Heart left ventricle (tissue), 16 donors: ENCODE measurements at regions not wholly inside any gene's neighbourhood (a gene's known extent, or its start where the extent isn't known, plus 50 kb on each side); places are given as distances from the start of the nearest gene placed in this dataset.

ENCODE experiments used
- ATAC-seq, 4 donors: fragments of 200-7000 bp; cut with Tn5 transposase; one replicate each; pipeline ENCODE4 v1.9.1; 2020 to 2022; ENCODE audit warnings: moderate library complexity in 4 of 4, mild to moderate bottlenecking in 3 of 4, moderate number of reproducible peaks in 1 of 4
- DNase-seq, 5 donors: peaks; one replicate each; pipeline ENCODE4 v3.0.0-alpha.2; 2020
- H3K27ac ChIP-seq, 12 donors: fragments of 200-600 bp; sonication (generic) in 4 of 12; one replicate each; pipeline versions ENCODE4 v1.5.0 to v1.8.0; 2016 to 2022; ENCODE audit warnings: mild to moderate bottlenecking in 2 of 12
- H3K27me3 ChIP-seq, 9 donors: fragments of 200-600 bp; sonication (generic) in 2 of 9; one replicate each; pipeline versions ENCODE4 v1.5.1 to v1.8.0; 2016 to 2022; ENCODE audit warnings: mild to moderate bottlenecking in 3 of 9
- H3K36me3 ChIP-seq, 9 donors: fragments of 200-600 bp; sonication (generic) in 2 of 9; one replicate each; pipeline versions ENCODE4 v1.5.0 to v1.8.0; 2018 to 2022; ENCODE audit warnings: mild to moderate bottlenecking in 2 of 9
- H3K4me1 ChIP-seq, 12 donors: fragments of 200-600 bp; sonication (generic) in 4 of 12; one replicate each; pipeline versions ENCODE4 v1.5.0 to v1.8.0; 2016 to 2022; ENCODE audit warnings: mild to moderate bottlenecking in 3 of 12
- H3K4me3 ChIP-seq, 12 donors: fragments of 200-600 bp; sonication (generic) in 4 of 12; one replicate each; pipeline versions ENCODE4 v1.5.0 to v1.8.0; 2017 to 2022; ENCODE audit warnings: mild to moderate bottlenecking in 9 of 12, moderate library complexity in 4 of 12
- H3K9me3 ChIP-seq, 12 donors: fragments of 200-600 bp; sonication (generic) in 4 of 12; one replicate each; pipeline versions ENCODE4 v1.5.0 to v1.8.0; 2016 to 2022; ENCODE audit warnings: mild to moderate bottlenecking in 1 of 12
- CTCF ChIP-seq, 12 donors: fragments of 200-600 bp; sonication (generic) in 4 of 12; IDR thresholded peaks; one replicate each; pipeline versions ENCODE4 v1.5.0 to v1.8.0; 2018 to 2022; ENCODE audit warnings: antibody characterized with exemption in 12 of 12, mild to moderate bottlenecking in 5 of 12
- POLR2A ChIP-seq, 2 donors: fragments of 450-650 bp; IDR thresholded peaks; one replicate each; pipeline ENCODE4 v1.6.1; 2017; ENCODE audit warnings: antibody characterized with exemption in 2 of 2, mild to moderate bottlenecking in 2 of 2, moderate library complexity in 2 of 2
- WGBS, 4 donors: extraction: QIAGEN DNeasy Blood & Tissue Kit in 2 of 4; methylation state at CpG; one replicate each; pipeline versions ENCODE4 v1.1.5 to v1.1.7; 2013 to 2018; 5-methylcytosine and 5-hydroxymethylcytosine counted together
- intact Hi-C, 10 donors: fragments of 100-400 bp; cut with DNase I; formaldehyde crosslinking; loops; one replicate each; pipeline versions ENCODE4 v1.11.1 to v1.14.2; 2022
- donor health status: ischemic (EF 13 %, LVEDD 7.1; RV severe dilation, severe dysfunction).
- donor health status: healthy with polysubstance abuse.
- donor health status: DM: no; HTN: yes; CAD: no.
- donor health status: DM: no; HTN: no; CAD: no.
- donor health status: ischemic (EF 25% LVEDD 6.9; RV normal size, moderate dysfunction).
- donor health status: ischemic (EF 25% LVEDD 5.7; RV mildly dilated, moderate dysfunction).
- donor health status: healthy.
- donor health status: DM: yes; HTN: yes; CAD: no.
- donor health status: ischemic (EF 35%, LVEDD 5.7; RV mildly dilated, moderate dysfunction).
- donor health status: nonischemic (EF 11% LVEDD 7.7; RV severe dilation, severe dysfunction).
- donor health status: DM: yes; HTN: yes; CAD: no.
- donor health status: PGD.
- donor health status: ischemic (EF 29% LVEDD 5.4; RV normal size, mild dysfunction).
- donor health status: nonischemic (EF 23%, LVEDD 6.1; RV moderate dilation, normal function).

GRCh38 chr7:142323706-142324105 lies 65.8 kb upstream of the PRSS58 start:
- Histone ChIP-seq H3K9me3 (no peaks in the 10 kb centered on the region), H3K4me3 (no peak overlapping the region), H3K27ac (no peak overlapping the region), H3K36me3 (no peaks in the 10 kb centered on the region), H3K27me3 (peaks cover 0 to 33% (median 0%) of the 10 kb centered on the region in 9 donors), H3K4me1 (no peaks in the 10 kb centered on the region)
- intact Hi-C loops, result no loop called here
- 5 to 11% (median 7%) methylated on average over 4 of the region's 4 CpGs for WGBS, 4 donors
- ATAC-seq (no peak), DNase-seq (no peak)
- no peak for TF ChIP-seq POLR2A (IDR thresholded peaks at IDR 0.05)
- TF ChIP-seq CTCF (IDR thresholded peaks at IDR 0.05), result peak in 5 of 12 donors; percentile 10 to 17 (median 12)

- H3K36me3 ChIP-seq, result no peaks in the 10 kb centered on the region
- intact Hi-C loops, result no loop called here
- TF ChIP-seq POLR2A (IDR thresholded peaks at IDR 0.05), result no peak
- no peak for TF ChIP-seq CTCF (IDR thresholded peaks at IDR 0.05)
Measured at GRCh38 chr7:142321391-142321790, 63.5 kb upstream of the PRSS58 start.

DNA sequence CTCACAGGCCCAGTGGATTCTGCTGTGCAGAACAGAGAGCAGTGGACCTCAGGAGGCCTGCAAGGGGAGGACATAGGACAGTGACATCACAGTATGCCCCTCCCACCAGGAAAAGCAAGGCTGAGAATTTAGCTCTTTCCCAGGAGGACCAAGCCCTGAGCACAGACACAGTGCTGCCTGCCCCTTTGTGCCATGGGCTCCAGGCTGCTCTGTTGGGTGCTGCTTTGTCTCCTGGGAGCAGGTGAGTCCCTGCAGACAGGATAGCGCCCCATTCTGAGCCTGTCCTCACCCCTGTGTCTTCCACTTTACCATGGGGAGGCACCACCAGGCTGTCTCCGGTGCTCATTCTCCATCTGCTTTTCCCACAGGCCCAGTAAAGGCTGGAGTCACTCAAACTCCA lies 63.0 kb upstream of the PRSS58 start:
- intact Hi-C loops, result no loop called here
- ATAC-seq, result peak in 1 of 4 donors; percentile 20
- H3K4me3 ChIP-seq, result no peak overlapping the region
- DNase-seq, result no peak
- no peak for TF ChIP-seq CTCF (IDR thresholded peaks at IDR 0.05)
- TF ChIP-seq POLR2A (IDR thresholded peaks at IDR 0.05), result no peak
- H3K36me3 ChIP-seq, result no peaks in the 10 kb centered on the region
- peaks cover 0 to 29% (median 0%) of the 10 kb centered on the region in 9 donors for H3K27me3 ChIP-seq
- peak overlapping the region in 1 of 12 donors; percentile 10 for H3K27ac ChIP-seq
- H3K4me1 ChIP-seq, result no peaks in the 10 kb centered on the region
- no peaks in the 10 kb centered on the region for H3K9me3 ChIP-seq
- 61 to 78% (median 69%) methylated on average over 2 of the region's 2 CpGs for WGBS, 4 donors

More at GRCh38 chr7:142321391-142321790, 63.5 kb upstream of the PRSS58 start:
- Histone ChIP-seq H3K4me3 (no peak overlapping the region), H3K4me1 (no peaks in the 10 kb centered on the region), H3K27ac (no peak overlapping the region), H3K9me3 (no peaks in the 10 kb centered on the region), H3K27me3 (peaks cover 0 to 31% (median 0%) of the 10 kb centered on the region in 9 donors)
- WGBS, 4 donors, result 71 to 76% (median 74%) methylated on average over 7 of the region's 7 CpGs
- DNase-seq (no peak), ATAC-seq (no peak)

- Histone ChIP-seq H3K9me3 (no peaks in the 10 kb centered on the region), H3K4me3 (no peak overlapping the region), H3K27me3 (peaks cover 0 to 28% (median 0%) of the 10 kb centered on the region in 9 donors), H3K27ac (no peak overlapping the region), H3K36me3 (no peaks in the 10 kb centered on the region), H3K4me1 (no peaks in the 10 kb centered on the region)
- intact Hi-C loops, result no loop called here
- DNase-seq (no peak), ATAC-seq (no peak)
- TF ChIP-seq CTCF (IDR thresholded peaks at IDR 0.05), result peak in 2 of 12 donors; percentile 7 to 8
- no peak for TF ChIP-seq POLR2A (IDR thresholded peaks at IDR 0.05)
- whole genome bisulfite sequencing, 4 donors, result 34 to 41% (median 38%) methylated on average over 3 of the region's 3 CpGs
Measured at GRCh38 chr7:142319970-142320369, 62.1 kb upstream of the PRSS58 start.
